ENCODE measurements at regions not wholly inside any gene's neighbourhood (a gene's known extent, or its start where the extent isn't known, plus 50 kb on each side); places are given as distances from the start of the nearest gene placed in this dataset.
"Not testable (repeated sequence)": the region's sequence is repeated elsewhere in the genome, so short reads cannot be mapped to it uniquely, and the experiment has no call there.

DNA sequence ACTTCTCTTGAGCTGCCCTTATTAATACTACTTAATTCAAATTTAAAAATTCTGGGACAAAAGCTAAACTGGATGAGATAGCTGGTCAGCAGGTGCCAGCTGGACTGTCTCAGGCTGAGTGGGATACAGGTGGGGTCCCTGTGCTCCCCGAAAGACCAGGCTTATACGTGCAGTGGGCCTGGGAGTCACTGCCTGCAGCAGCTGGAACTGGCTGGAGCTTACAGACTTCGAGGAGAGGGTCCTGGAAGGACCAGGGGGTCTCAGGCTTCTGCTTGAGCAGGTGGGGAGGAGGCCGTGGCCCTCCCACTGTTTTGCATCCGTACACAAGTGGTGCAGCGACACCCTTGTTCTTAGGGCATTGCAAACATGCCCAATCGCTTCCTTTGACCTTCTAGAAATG, 203.7 kb downstream of the GLRX3 start:
- peaks cover 4% of the 10 kb centered on the region for H3K36me3 Mint-ChIP-seq (ENCODE audit: low read depth)
- ATAC-seq: no peak
- H3K9me3 ChIP-seq (ENCODE audit: control insufficient read depth, low read length, poor library complexity, severe bottlenecking): no peaks in the 10 kb centered on the region
- H3K4me3 Mint-ChIP-seq: no peak overlapping the region
- H3K27ac Mint-ChIP-seq: no peak overlapping the region
- peaks cover 2% of the 10 kb centered on the region for H3K4me1 Mint-ChIP-seq
- no peak for DNase-seq
- H3K27me3 Mint-ChIP-seq: peaks cover 51% of the 10 kb centered on the region

DNA sequence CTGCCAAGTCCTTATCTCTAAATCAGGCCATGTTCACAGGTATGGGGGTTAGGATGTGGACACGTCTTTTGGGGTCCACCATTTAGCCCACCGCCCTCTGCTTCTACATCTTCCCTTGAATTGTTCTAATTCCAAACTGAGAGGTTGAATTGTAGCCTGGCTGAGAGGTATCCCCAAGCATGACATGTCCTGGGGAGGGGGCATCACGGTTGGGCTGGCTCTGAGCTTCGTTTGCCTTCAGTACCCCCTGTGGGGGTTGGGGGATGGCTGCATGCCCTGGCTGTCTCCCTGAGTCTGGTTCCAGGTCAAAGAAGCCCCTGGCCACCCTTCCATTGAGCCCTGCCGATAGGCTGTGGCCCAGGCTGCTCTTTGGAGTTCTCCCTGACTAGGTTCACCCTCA, 204.6 kb downstream of the GLRX3 start:
- H3K27me3 Mint-ChIP-seq: peaks cover 46% of the 10 kb centered on the region
- peaks cover 3% of the 10 kb centered on the region for H3K4me1 Mint-ChIP-seq
- no peak overlapping the region for H3K27ac Mint-ChIP-seq
- no peak for ATAC-seq
- no peak for DNase-seq
- no peak overlapping the region for H3K4me3 Mint-ChIP-seq
- peaks cover 4% of the 10 kb centered on the region for H3K36me3 Mint-ChIP-seq (ENCODE audit: low read depth)
- H3K9me3 ChIP-seq (ENCODE audit: control insufficient read depth, low read length, poor library complexity, severe bottlenecking): peaks cover 1% of the 10 kb centered on the region

DNA sequence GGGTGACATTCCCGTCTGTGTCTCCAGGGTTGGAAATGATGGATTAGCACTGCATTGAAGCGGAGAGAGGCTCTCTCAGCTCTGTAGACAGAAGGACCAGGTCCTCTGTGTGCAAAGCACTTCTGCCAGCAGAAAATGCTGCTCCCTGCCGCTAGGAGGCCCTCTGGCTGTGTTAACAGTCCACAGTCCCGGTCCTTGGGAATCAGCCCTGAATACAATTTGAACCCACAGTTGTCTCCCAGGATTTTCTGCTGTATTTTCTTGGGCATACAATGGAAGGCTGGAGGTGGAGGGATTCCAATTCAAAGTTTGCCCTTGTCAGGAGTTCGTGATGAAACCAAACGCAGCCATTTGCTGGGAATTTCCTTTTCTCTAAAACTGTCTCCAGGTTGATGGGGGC, 205.2 kb downstream of the GLRX3 start:
- no peak for DNase-seq
- Mint-ChIP-seq H3K36me3 (ENCODE audit: low read depth) (peaks cover 4% of the 10 kb centered on the region), H3K27me3 (peaks cover 46% of the 10 kb centered on the region), H3K4me1 (peaks cover 4% of the 10 kb centered on the region), H3K4me3 (no peak overlapping the region), H3K27ac (no peak overlapping the region)
- no peak for ATAC-seq
- H3K9me3 ChIP-seq (ENCODE audit: control insufficient read depth, low read length, poor library complexity, severe bottlenecking): peaks cover 4% of the 10 kb centered on the region

DNA sequence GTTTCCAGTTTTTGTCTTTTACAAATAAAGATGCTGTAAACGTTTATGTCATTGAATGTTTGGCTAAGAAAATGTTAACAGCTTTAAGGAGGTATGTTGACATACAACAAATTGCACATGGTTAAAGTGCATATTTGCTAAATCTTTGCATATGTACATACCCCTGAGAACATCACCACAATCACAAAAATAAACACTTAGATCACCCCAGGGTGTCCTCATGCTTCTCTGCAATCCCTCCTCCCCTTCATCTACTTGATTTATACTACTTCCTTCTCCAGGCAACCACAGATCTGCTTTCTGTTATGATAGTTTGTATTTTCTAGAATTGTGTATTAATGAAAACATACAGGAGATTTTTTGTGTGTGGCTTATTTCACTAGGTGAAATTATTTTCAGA, 209.5 kb downstream of the GLRX3 start:
- ATAC-seq (no peak), DNase-seq (no peak)
- no peak overlapping the region for H3K27ac Mint-ChIP-seq
- no peak overlapping the region for H3K4me3 Mint-ChIP-seq
- H3K36me3 Mint-ChIP-seq (ENCODE audit: low read depth): no peaks in the 10 kb centered on the region
- peaks cover 2% of the 10 kb centered on the region for H3K4me1 Mint-ChIP-seq
- peaks cover 4% of the 10 kb centered on the region for H3K9me3 ChIP-seq (ENCODE audit: control insufficient read depth, low read length, poor library complexity, severe bottlenecking)
- peaks cover 20% of the 10 kb centered on the region for H3K27me3 Mint-ChIP-seq

DNA sequence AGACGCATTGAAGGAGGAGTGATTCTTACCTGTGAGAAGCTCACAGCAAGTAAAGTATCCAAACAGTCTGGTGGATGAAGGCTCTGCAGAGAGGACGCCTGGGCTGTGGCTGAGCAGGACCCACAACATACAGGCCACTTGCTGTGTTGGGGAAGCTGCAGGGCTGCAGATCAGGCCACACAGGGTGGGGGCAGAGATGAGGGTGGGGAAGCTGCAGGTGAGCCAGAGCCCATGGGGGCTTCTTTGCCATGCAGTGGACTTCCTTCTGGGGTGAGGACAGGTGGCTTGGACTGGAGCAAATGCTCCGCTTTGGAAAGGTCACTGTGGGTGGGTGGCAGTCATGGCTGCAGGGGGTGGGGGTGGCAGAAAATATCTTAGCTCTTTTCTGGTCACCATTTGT, 214.8 kb downstream of the GLRX3 start:
- peaks cover 1% of the 10 kb centered on the region for H3K9me3 ChIP-seq (ENCODE audit: control insufficient read depth, low read length, poor library complexity, severe bottlenecking)
- no peak for ATAC-seq
- DNase-seq: no peak
- H3K4me1 Mint-ChIP-seq: no peaks in the 10 kb centered on the region
- H3K4me3 Mint-ChIP-seq: no peak overlapping the region
- peaks cover 10% of the 10 kb centered on the region for H3K27me3 Mint-ChIP-seq
- no peaks in the 10 kb centered on the region for H3K36me3 Mint-ChIP-seq (ENCODE audit: low read depth)
- no peak overlapping the region for H3K27ac Mint-ChIP-seq

DNA sequence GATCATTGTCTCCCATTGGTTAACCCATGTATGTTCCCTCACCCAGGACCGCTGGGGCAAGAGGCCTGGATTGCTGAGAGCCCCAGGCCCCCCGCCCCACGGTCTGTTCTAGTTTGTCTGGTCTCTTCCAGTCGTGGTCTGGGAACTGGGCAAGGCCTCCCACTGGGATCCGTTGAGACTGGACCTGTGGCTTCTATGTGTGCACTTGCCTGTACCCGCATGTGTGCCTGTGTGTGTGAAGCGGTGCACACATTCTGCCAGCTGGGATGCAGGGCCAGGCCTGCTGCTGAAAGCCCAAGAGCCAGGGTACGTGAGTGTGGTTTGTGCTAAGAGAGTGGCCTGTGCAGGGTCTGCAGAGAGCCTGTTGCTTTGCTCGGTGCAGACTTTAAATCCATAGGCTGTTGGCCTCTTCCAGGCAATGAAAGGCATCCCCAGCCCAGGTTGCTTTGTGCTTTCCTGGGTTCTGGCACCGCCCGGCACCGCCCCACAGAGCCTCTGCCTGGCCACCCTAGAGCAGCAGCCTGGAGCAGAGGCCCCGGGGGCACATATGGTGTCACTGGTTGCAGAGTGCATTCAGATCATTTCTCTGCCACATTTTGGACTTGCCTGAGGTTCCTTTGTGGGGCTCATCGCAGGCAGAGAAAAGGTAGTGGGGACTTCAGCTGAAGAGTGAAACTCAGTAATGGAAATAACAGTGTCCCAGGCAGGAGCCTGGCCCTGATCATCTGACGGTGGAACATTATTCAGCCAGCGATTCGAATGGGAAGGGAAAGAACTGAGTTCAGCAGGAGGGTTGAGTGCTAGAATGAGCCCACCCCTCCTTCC, 215.5 kb downstream of the GLRX3 start:
- H3K27me3 Mint-ChIP-seq: peaks cover 8% of the 10 kb centered on the region
- H3K36me3 Mint-ChIP-seq (ENCODE audit: low read depth): no peaks in the 10 kb centered on the region
- no peak for ATAC-seq
- H3K9me3 ChIP-seq (ENCODE audit: control insufficient read depth, low read length, poor library complexity, severe bottlenecking): no peaks in the 10 kb centered on the region
- DNase-seq: no peak
- no peak overlapping the region for H3K27ac Mint-ChIP-seq
- H3K4me1 Mint-ChIP-seq: no peaks in the 10 kb centered on the region
- no peak overlapping the region for H3K4me3 Mint-ChIP-seq

DNA sequence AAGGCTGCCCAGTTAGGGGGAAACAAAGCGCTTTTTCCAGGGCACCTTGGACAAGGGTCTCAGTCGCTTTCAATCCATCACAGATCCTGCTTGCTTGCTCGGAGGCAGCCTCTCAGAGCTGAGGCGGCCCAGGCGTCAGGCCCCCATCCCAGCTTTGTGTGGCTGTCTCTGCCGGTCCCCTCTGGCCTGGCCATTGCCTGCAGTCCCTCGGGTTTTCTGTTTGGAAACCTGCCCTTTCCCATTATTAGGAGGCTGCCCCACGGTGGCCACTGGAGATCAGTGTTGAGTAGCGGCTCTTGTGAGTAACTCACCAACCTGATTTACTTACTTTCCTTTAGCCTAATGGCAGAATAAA, 216.1 kb downstream of the GLRX3 start:
- Mint-ChIP-seq H3K4me3 (no peak overlapping the region), H3K4me1 (no peaks in the 10 kb centered on the region), H3K27ac (no peak overlapping the region), H3K36me3 (ENCODE audit: low read depth) (no peaks in the 10 kb centered on the region), H3K27me3 (peaks cover 6% of the 10 kb centered on the region)
- DNase-seq (no peak), ATAC-seq (no peak)
- H3K9me3 ChIP-seq (ENCODE audit: control insufficient read depth, low read length, poor library complexity, severe bottlenecking): no peaks in the 10 kb centered on the region

DNA sequence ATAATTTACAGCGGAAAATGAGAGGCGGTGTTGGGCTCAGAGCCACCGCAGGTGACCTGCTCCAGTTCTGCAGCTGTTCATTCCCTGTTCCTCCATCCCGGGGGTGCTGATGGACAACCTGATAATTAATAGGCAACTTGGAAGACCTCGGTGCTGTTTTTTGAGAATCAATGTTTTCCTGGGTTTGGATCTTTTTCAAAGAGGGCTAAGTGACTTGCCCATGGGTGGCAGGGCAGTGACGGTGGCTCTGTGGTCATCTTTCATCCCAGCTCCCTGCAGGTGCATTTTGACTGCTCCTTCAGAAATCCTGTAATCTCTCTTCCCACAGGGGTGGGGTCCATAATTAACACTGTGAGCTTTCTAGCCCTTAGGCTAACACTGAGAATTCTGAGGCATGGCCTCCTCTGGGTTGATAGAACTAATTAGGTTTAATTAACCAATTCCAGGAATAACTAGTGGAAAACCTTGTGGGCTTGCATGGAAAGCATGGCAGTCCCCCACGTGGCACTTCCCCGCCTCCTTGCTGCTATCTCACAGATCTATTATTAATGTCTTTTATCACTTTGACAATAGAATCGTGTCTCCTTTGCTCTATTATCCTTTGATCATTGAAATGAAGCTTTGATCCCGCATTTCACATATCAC, 217.9 kb downstream of the GLRX3 start:
- H3K4me1 Mint-ChIP-seq: no peaks in the 10 kb centered on the region
- DNase-seq: no peak
- no peak overlapping the region for H3K27ac Mint-ChIP-seq
- H3K4me3 Mint-ChIP-seq: no peak overlapping the region
- no peaks in the 10 kb centered on the region for H3K36me3 Mint-ChIP-seq (ENCODE audit: low read depth)
- H3K9me3 ChIP-seq (ENCODE audit: control insufficient read depth, low read length, poor library complexity, severe bottlenecking): no peaks in the 10 kb centered on the region
- H3K27me3 Mint-ChIP-seq: peaks cover 6% of the 10 kb centered on the region
- no peak for ATAC-seq

DNA sequence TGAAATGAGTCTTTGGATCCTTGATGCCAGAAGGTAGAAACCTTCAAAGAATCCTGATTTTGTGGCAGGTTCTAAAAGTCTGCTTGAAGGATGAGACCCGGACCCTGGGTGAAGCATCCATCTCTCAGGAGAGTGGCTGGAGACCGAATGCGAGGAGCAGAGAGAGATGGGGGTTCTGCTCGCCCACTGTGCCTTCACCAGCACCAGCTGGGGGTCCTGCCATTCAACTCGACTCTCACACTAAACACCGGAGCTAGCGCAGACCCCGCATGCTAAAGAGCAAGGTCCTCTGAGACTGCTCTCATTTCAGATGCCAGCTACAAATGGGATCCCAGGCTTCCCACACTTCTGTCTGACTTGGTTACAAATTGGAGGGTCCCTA, 218.4 kb downstream of the GLRX3 start:
- no peak for ATAC-seq
- no peaks in the 10 kb centered on the region for H3K36me3 Mint-ChIP-seq (ENCODE audit: low read depth)
- H3K27me3 Mint-ChIP-seq: peaks cover 6% of the 10 kb centered on the region
- no peaks in the 10 kb centered on the region for H3K9me3 ChIP-seq (ENCODE audit: control insufficient read depth, low read length, poor library complexity, severe bottlenecking)
- H3K27ac Mint-ChIP-seq: no peak overlapping the region
- no peak overlapping the region for H3K4me3 Mint-ChIP-seq
- no peak for DNase-seq
- H3K4me1 Mint-ChIP-seq: no peaks in the 10 kb centered on the region

DNA sequence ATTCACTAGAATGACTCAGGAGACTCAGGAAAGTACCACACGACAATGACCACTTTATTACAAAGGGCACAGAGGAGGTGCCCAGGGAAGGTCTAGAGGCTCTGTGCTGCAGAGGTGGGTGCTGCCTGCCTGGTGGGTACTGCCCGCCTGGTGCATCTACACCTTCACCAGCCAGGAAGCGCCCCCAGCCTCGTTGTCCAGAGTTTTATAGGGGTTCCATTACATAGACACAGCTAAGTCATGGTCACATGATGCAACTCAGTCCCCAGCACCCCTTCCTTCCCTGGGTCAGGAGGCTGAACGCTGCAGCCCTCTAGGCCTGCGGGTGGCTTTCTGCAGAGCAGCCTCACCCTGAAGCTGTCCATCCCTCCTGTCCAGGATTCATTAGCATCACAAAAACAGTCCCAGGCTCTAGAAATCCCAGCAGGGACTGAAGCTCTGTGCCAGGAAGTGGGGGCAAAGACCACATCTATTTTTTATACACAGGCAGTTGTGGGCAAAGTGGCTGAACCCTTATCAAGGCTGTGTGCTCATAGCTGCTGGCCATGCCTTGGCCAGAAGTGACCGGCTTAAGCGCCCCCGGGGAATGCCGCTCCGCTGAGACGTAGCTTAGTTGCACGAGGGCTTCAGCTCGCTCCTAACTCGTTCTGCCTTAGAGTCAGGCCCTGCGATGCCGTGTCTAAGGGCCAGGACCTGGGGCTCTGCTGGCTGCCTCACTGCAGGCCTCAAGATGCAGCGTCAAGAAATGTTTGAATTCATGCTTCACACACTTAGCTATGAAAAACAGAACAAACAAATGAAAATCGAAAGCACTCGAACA, 219.0 kb downstream of the GLRX3 start:
- no peaks in the 10 kb centered on the region for H3K4me1 Mint-ChIP-seq
- H3K27me3 Mint-ChIP-seq: peaks cover 6% of the 10 kb centered on the region
- H3K27ac Mint-ChIP-seq: no peak overlapping the region
- no peak for DNase-seq
- no peak for ATAC-seq
- no peak overlapping the region for H3K4me3 Mint-ChIP-seq
- no peaks in the 10 kb centered on the region for H3K9me3 ChIP-seq (ENCODE audit: control insufficient read depth, low read length, poor library complexity, severe bottlenecking)
- no peaks in the 10 kb centered on the region for H3K36me3 Mint-ChIP-seq (ENCODE audit: low read depth)

DNA sequence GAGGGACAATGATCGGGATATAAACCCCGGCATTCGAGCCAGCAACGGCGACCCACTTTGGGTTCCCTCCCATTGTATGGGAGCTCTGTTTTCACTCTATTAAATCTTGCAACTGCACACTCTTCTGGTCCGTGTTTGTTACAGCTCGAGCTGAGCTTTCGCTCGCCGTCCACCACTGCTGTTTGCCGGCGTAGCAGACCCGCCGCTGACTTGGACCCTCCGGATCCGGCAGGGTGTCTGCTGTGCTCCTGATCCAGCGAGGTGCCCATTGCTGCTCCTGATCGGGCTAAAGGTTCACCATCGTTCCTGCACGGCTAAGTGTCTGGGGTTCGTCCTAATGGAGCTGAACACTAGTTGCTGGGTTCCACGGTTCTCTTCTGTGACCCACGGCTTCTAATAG, 220.2 kb downstream of the GLRX3 start:
- not testable (repeated sequence) for H3K27ac Mint-ChIP-seq; ATAC-seq; H3K36me3 Mint-ChIP-seq (ENCODE audit: low read depth); H3K4me1 Mint-ChIP-seq; H3K9me3 ChIP-seq (ENCODE audit: control insufficient read depth, low read length, poor library complexity, severe bottlenecking); H3K4me3 Mint-ChIP-seq; DNase-seq
- H3K27me3 Mint-ChIP-seq: peaks cover 11% of the 10 kb centered on the region

DNA sequence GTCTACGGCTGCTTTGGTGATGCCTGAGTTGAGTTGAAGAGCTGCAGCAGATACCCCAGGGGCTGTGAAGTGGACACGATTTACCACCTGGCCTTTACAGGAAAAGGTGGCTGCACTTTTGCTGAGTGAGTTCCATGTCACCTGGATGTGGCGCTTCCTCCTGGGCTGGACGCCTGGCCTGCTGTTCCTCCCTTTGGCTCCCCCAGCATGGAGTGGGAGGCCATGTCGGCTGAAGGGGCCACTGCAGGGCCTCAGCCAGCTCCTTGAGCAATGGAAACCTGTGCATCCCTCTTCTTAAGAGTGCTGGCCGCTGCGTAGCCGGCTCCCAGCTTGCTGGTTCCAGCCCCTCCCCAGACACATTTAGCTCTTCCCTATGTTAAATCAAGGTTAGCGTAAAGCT, 221.0 kb downstream of the GLRX3 start:
- ATAC-seq: no peak
- H3K27me3 Mint-ChIP-seq: peaks cover 13% of the 10 kb centered on the region
- H3K9me3 ChIP-seq (ENCODE audit: control insufficient read depth, low read length, poor library complexity, severe bottlenecking): no peaks in the 10 kb centered on the region
- no peaks in the 10 kb centered on the region for H3K36me3 Mint-ChIP-seq (ENCODE audit: low read depth)
- DNase-seq: no peak
- no peak overlapping the region for H3K4me3 Mint-ChIP-seq
- no peaks in the 10 kb centered on the region for H3K4me1 Mint-ChIP-seq
- H3K27ac Mint-ChIP-seq: no peak overlapping the region

DNA sequence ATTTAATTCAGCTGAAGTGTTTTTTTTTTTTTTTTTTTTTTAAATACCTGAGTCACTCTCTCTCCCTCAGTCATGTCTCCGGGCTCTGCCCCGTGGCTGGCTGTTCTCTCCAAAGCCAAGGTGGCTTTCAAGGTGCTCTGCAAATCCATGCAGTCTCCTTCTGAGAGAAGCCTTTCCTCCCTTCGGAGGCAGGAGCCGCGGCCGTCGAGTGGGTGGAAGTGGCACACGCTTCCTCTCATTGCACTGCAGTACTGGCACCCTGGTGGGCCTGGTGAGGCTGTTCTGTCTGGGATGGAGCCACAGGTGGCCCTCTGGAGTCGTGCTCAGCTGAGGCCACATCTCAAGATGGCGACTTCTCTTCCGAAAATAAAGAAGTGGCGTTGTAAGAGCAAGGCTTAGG, 221.8 kb downstream of the GLRX3 start:
- no peak for DNase-seq
- H3K36me3 Mint-ChIP-seq (ENCODE audit: low read depth): no peaks in the 10 kb centered on the region
- H3K4me1 Mint-ChIP-seq: no peaks in the 10 kb centered on the region
- ATAC-seq: no peak
- peaks cover 15% of the 10 kb centered on the region for H3K27me3 Mint-ChIP-seq
- no peaks in the 10 kb centered on the region for H3K9me3 ChIP-seq (ENCODE audit: control insufficient read depth, low read length, poor library complexity, severe bottlenecking)
- H3K27ac Mint-ChIP-seq: no peak overlapping the region
- H3K4me3 Mint-ChIP-seq: no peak overlapping the region

Measured in T-helper 17 cell (primary cell).